ENCODE measurements at regions not wholly inside any gene's neighbourhood (a gene's known extent, or its start where the extent isn't known, plus 50 kb on each side); places are given as distances from the start of the nearest gene placed in this dataset.

DNA sequence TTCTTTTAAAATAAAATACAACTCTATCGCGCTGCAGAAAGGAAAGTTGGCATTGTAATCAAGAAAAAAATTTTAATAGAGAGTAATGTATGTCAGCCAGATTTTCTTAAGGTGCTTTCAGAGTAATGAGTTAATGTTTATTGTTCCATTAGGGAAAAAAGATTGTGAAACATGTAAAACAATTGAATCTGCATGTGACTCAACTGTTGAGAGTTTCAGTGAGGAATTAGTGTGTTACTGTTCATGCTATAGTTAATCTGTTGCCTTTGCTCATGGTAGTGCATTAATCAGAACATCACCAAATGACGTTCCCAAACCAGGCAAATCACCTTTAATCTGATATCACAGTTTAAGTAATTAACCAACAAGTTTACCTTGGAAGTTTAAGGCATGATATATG is 600.5 kb downstream of the NR2F1-AS1 start:
- TF ChIP-seq, protein P1, sequence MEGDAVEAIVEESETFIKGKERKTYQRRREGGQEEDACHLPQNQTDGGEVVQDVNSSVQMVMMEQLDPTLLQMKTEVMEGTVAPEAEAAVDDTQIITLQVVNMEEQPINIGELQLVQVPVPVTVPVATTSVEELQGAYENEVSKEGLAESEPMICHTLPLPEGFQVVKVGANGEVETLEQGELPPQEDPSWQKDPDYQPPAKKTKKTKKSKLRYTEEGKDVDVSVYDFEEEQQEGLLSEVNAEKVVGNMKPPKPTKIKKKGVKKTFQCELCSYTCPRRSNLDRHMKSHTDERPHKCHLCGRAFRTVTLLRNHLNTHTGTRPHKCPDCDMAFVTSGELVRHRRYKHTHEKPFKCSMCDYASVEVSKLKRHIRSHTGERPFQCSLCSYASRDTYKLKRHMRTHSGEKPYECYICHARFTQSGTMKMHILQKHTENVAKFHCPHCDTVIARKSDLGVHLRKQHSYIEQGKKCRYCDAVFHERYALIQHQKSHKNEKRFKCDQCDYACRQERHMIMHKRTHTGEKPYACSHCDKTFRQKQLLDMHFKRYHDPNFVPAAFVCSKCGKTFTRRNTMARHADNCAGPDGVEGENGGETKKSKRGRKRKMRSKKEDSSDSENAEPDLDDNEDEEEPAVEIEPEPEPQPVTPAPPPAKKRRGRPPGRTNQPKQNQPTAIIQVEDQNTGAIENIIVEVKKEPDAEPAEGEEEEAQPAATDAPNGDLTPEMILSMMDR (IDR thresholded peaks at IDR 0.05 in 4 of 5, conservative IDR thresholded peaks at IDR 0.05 in 1 of 5), result no peak
- no peak for TF ChIP-seq POLR2A (IDR thresholded peaks at IDR 0.05)
